Thymus (tissue), 11 donors: ENCODE measurements at regions not wholly inside any gene's neighbourhood (a gene's known extent, or its start where the extent isn't known, plus 50 kb on each side); places are given as distances from the start of the nearest gene placed in this dataset.

Source experiments
- DNase-seq, 9 donors: peaks; one replicate each; pipeline ENCODE4 v3.0.0-alpha.2; 2013; ENCODE audit warnings: low spot score in 9 of 9, low read depth in 6 of 9, missing footprints in 1 of 9
- H3K27ac ChIP-seq, 2 donors: one replicate each; pipeline ENCODE4 v1.5.1; 2013; ENCODE audit warnings: control low read depth in 1 of 2, low read depth in 1 of 2, low read length in 1 of 2, mild to moderate bottlenecking in 1 of 2, moderate library complexity in 1 of 2
- H3K27me3 ChIP-seq, 2 donors: one replicate each; pipeline ENCODE4 v1.5.1; 2013; ENCODE audit warnings: low read length in 1 of 2; ENCODE audit not compliant: control insufficient read depth in 2 of 2, insufficient read depth in 1 of 2
- H3K36me3 ChIP-seq, 2 donors: one replicate each; pipeline ENCODE4 v1.5.1; 2013; ENCODE audit warnings: low read length in 1 of 2, mild to moderate bottlenecking in 1 of 2, moderate library complexity in 1 of 2; ENCODE audit not compliant: control insufficient read depth in 2 of 2, insufficient read depth in 2 of 2
- H3K4me1 ChIP-seq, 2 donors: one replicate each; pipeline ENCODE4 v1.5.1; 2013; ENCODE audit warnings: low read length in 2 of 2; ENCODE audit not compliant: control insufficient read depth in 2 of 2, insufficient read depth in 2 of 2
- H3K4me3 ChIP-seq, 2 donors: one replicate each; pipeline ENCODE4 v1.5.1; 2013; ENCODE audit warnings: low read length in 2 of 2, control low read depth in 1 of 2, mild to moderate bottlenecking in 1 of 2
- H3K9me3 ChIP-seq, 2 donors: one replicate each; pipeline ENCODE4 v1.5.1; 2013; ENCODE audit warnings: low read length in 1 of 2, mild to moderate bottlenecking in 1 of 2; ENCODE audit not compliant: control insufficient read depth in 2 of 2, insufficient read depth in 1 of 2
- WGBS: extraction: QIAGEN DNeasy Blood & Tissue Kit; methylation state at CpG from one replicate; pipeline ENCODE4 v1.1.7; 2013; 5-methylcytosine and 5-hydroxymethylcytosine counted together
- donor health status: healthy.

GRCh38 chr4:165678236-165678935 is 194.7 kb upstream of the TLL1 start:
- no peak for DNase-seq
- H3K36me3 ChIP-seq: no peaks in the 10 kb centered on the region
- H3K27ac ChIP-seq: no peak overlapping the region
- H3K4me1 ChIP-seq: no peaks in the 10 kb centered on the region
- 92% methylated on average over 6 of the region's 6 CpGs for WGBS
- H3K9me3 ChIP-seq: no peaks in the 10 kb centered on the region
- H3K4me3 ChIP-seq: no peak overlapping the region
- H3K27me3 ChIP-seq: no peaks in the 10 kb centered on the region

GRCh38 chr4:165678936-165679325 is 194.1 kb upstream of the TLL1 start:
- 97% methylated on average over 1 of the region's 1 CpG for WGBS

GRCh38 chr4:165680821-165681220 is 192.2 kb upstream of the TLL1 start:
- Histone ChIP-seq H3K4me1 (no peaks in the 10 kb centered on the region), H3K27ac (no peak overlapping the region), H3K9me3 (no peaks in the 10 kb centered on the region), H3K4me3 (no peak overlapping the region), H3K27me3 (no peaks in the 10 kb centered on the region), H3K36me3 (no peaks in the 10 kb centered on the region)
- 94% methylated on average over 5 of the region's 5 CpGs for WGBS
- no peak for DNase-seq

More at GRCh38 chr4:165678936-165679325, 194.1 kb upstream of the TLL1 start:
- H3K4me1 ChIP-seq: no peaks in the 10 kb centered on the region
- H3K9me3 ChIP-seq: no peaks in the 10 kb centered on the region
- H3K27me3 ChIP-seq: no peaks in the 10 kb centered on the region
- no peak overlapping the region for H3K27ac ChIP-seq
- H3K36me3 ChIP-seq: no peaks in the 10 kb centered on the region
- H3K4me3 ChIP-seq: no peak overlapping the region
- no peak for DNase-seq

GRCh38 chr4:165682611-165683010 is 190.4 kb upstream of the TLL1 start:
- no peaks in the 10 kb centered on the region for H3K4me1 ChIP-seq
- no peak overlapping the region for H3K27ac ChIP-seq
- no peaks in the 10 kb centered on the region for H3K36me3 ChIP-seq
- H3K4me3 ChIP-seq: no peak overlapping the region
- no peaks in the 10 kb centered on the region for H3K27me3 ChIP-seq
- no peaks in the 10 kb centered on the region for H3K9me3 ChIP-seq
- no peak for DNase-seq
- 51% methylated on average over 1 of the region's 1 CpG for WGBS

GRCh38 chr4:165684177-165684805 is 188.7 kb upstream of the TLL1 start:
- no peaks in the 10 kb centered on the region for H3K36me3 ChIP-seq
- no peak overlapping the region for H3K4me3 ChIP-seq
- WGBS: 92% methylated on average over 7 of the region's 7 CpGs
- no peaks in the 10 kb centered on the region for H3K27me3 ChIP-seq
- DNase-seq: no peak
- H3K27ac ChIP-seq: no peak overlapping the region
- H3K9me3 ChIP-seq: no peaks in the 10 kb centered on the region
- no peaks in the 10 kb centered on the region for H3K4me1 ChIP-seq

GRCh38 chr4:165686756-165687155 is 186.3 kb upstream of the TLL1 start:
- H3K4me3 ChIP-seq: no peak overlapping the region
- no peaks in the 10 kb centered on the region for H3K4me1 ChIP-seq
- no peaks in the 10 kb centered on the region for H3K27me3 ChIP-seq
- no peak overlapping the region for H3K27ac ChIP-seq
- H3K9me3 ChIP-seq: no peaks in the 10 kb centered on the region
- DNase-seq: no peak
- H3K36me3 ChIP-seq: no peaks in the 10 kb centered on the region
- WGBS: 95% methylated on average over 3 of the region's 3 CpGs

GRCh38 chr4:165689159-165689558 is 183.9 kb upstream of the TLL1 start:
- H3K4me1 ChIP-seq: no peaks in the 10 kb centered on the region
- no peaks in the 10 kb centered on the region for H3K27me3 ChIP-seq
- WGBS: 97% methylated on average over 3 of the region's 3 CpGs
- no peak overlapping the region for H3K4me3 ChIP-seq
- H3K9me3 ChIP-seq: no peaks in the 10 kb centered on the region
- DNase-seq: no peak
- no peaks in the 10 kb centered on the region for H3K36me3 ChIP-seq
- no peak overlapping the region for H3K27ac ChIP-seq

GRCh38 chr4:165692082-165692481 is 181.0 kb upstream of the TLL1 start:
- WGBS: 96% methylated on average over 3 of the region's 3 CpGs
- H3K36me3 ChIP-seq: no peaks in the 10 kb centered on the region
- no peaks in the 10 kb centered on the region for H3K4me1 ChIP-seq
- no peaks in the 10 kb centered on the region for H3K27me3 ChIP-seq
- no peak overlapping the region for H3K27ac ChIP-seq
- no peak for DNase-seq
- H3K4me3 ChIP-seq: no peak overlapping the region
- H3K9me3 ChIP-seq: no peaks in the 10 kb centered on the region

GRCh38 chr4:165698272-165698671 is 174.8 kb upstream of the TLL1 start:
- no peaks in the 10 kb centered on the region for H3K36me3 ChIP-seq
- H3K9me3 ChIP-seq: no peaks in the 10 kb centered on the region
- no peak for DNase-seq
- H3K27ac ChIP-seq: no peak overlapping the region
- no peaks in the 10 kb centered on the region for H3K27me3 ChIP-seq
- no peaks in the 10 kb centered on the region for H3K4me1 ChIP-seq
- H3K4me3 ChIP-seq: no peak overlapping the region
- 48% methylated on average over 2 of the region's 2 CpGs for WGBS
